Duodenal mucosa (tissue), 2 donors: ENCODE measurements at regions not wholly inside any gene's neighbourhood (a gene's known extent, or its start where the extent isn't known, plus 50 kb on each side); places are given as distances from the start of the nearest gene placed in this dataset.

Source experiments
- H3K27ac ChIP-seq: one replicate; pipeline ENCODE4 v1.7.0; 2013; ENCODE audit warnings: low read depth, low read length
- H3K27me3 ChIP-seq, 2 donors: one replicate each; pipeline ENCODE4 v1.7.0; 2013; ENCODE audit warnings: low read length in 2 of 2, control low read depth in 1 of 2; ENCODE audit not compliant: insufficient read depth in 2 of 2, control insufficient read depth in 1 of 2
- H3K36me3 ChIP-seq, 2 donors: one replicate each; pipeline ENCODE4 v1.7.0; 2013; ENCODE audit warnings: low read length in 2 of 2, control low read depth in 1 of 2; ENCODE audit not compliant: insufficient read depth in 2 of 2, control insufficient read depth in 1 of 2
- H3K4me1 ChIP-seq, 2 donors: one replicate each; pipeline ENCODE4 v1.7.0; 2013; ENCODE audit warnings: low read length in 2 of 2, control low read depth in 1 of 2; ENCODE audit not compliant: insufficient read depth in 2 of 2, control insufficient read depth in 1 of 2
- H3K4me3 ChIP-seq, 2 donors: one replicate each; pipeline ENCODE4 v1.7.0; 2013; ENCODE audit warnings: low read length in 2 of 2, low read depth in 1 of 2
- H3K9ac ChIP-seq, 2 donors: one replicate each; pipeline ENCODE4 v1.7.0; 2013; ENCODE audit warnings: low read length in 2 of 2, low read depth in 1 of 2
- H3K9me3 ChIP-seq, 2 donors: one replicate each; pipeline ENCODE4 v1.7.0; 2013; ENCODE audit warnings: low read length in 2 of 2, control low read depth in 1 of 2; ENCODE audit not compliant: control insufficient read depth in 1 of 2

- Histone ChIP-seq H3K9me3 (no peaks in the 10 kb centered on the region), H3K9ac (no peak overlapping the region), H3K27ac (no peak overlapping the region), H3K27me3 (peaks cover 0 to 8% of the 10 kb centered on the region in 2 donors), H3K36me3 (no peaks in the 10 kb centered on the region), H3K4me3 (no peak overlapping the region), H3K4me1 (peaks cover 4 to 9% of the 10 kb centered on the region in 2 donors)
Observed at GRCh38 chr6:165834613-165835259, 171.7 kb upstream of the PDE10A start.

- peaks cover 0 to 8% of the 10 kb centered on the region in 2 donors for H3K27me3 ChIP-seq
- H3K9ac ChIP-seq, result no peak overlapping the region
- no peak overlapping the region for H3K27ac ChIP-seq
- H3K9me3 ChIP-seq, result no peaks in the 10 kb centered on the region
- H3K4me1 ChIP-seq, result peaks cover 4 to 9% of the 10 kb centered on the region in 2 donors
- H3K4me3 ChIP-seq, result no peak overlapping the region
- no peaks in the 10 kb centered on the region for H3K36me3 ChIP-seq
Observed at GRCh38 chr6:165833355-165833754, 170.3 kb upstream of the PDE10A start.

GRCh38 chr6:165831812-165832510 lies 168.9 kb upstream of the PDE10A start:
- Histone ChIP-seq H3K36me3 (no peaks in the 10 kb centered on the region), H3K27ac (no peak overlapping the region), H3K9ac (no peak overlapping the region), H3K4me3 (no peak overlapping the region), H3K4me1 (peaks cover 4 to 9% of the 10 kb centered on the region in 2 donors), H3K9me3 (no peaks in the 10 kb centered on the region), H3K27me3 (peaks cover 0 to 8% of the 10 kb centered on the region in 2 donors)

- no peak overlapping the region for H3K9ac ChIP-seq
- H3K4me3 ChIP-seq, result no peak overlapping the region
- H3K27me3 ChIP-seq, result peaks cover 0 to 6% of the 10 kb centered on the region in 2 donors
- H3K9me3 ChIP-seq, result no peaks in the 10 kb centered on the region
- peaks cover 4 to 9% of the 10 kb centered on the region in 2 donors for H3K4me1 ChIP-seq
- H3K36me3 ChIP-seq, result no peaks in the 10 kb centered on the region
- no peak overlapping the region for H3K27ac ChIP-seq
Observed at GRCh38 chr6:165830761-165831160, 167.7 kb upstream of the PDE10A start.

GRCh38 chr6:165829376-165829775 lies 166.3 kb upstream of the PDE10A start:
- Histone ChIP-seq H3K36me3 (no peaks in the 10 kb centered on the region), H3K4me1 (peaks cover 0 to 3% of the 10 kb centered on the region in 2 donors), H3K9me3 (no peaks in the 10 kb centered on the region), H3K27ac (no peak overlapping the region), H3K9ac (no peak overlapping the region), H3K4me3 (no peak overlapping the region), H3K27me3 (peaks cover 0 to 4% of the 10 kb centered on the region in 2 donors)

- no peak overlapping the region for H3K4me3 ChIP-seq
- no peak overlapping the region for H3K9ac ChIP-seq
- no peaks in the 10 kb centered on the region for H3K9me3 ChIP-seq
- H3K36me3 ChIP-seq, result no peaks in the 10 kb centered on the region
- H3K4me1 ChIP-seq, result no peaks in the 10 kb centered on the region
- no peaks in the 10 kb centered on the region for H3K27me3 ChIP-seq
- no peak overlapping the region for H3K27ac ChIP-seq
Observed at GRCh38 chr6:165827190-165827518, 164.1 kb upstream of the PDE10A start.

- no peaks in the 10 kb centered on the region for H3K4me1 ChIP-seq
- H3K9me3 ChIP-seq, result no peaks in the 10 kb centered on the region
Observed at GRCh38 chr6:165826487-165827189, 163.6 kb upstream of the PDE10A start.

GRCh38 chr6:165825256-165825815 lies 162.3 kb upstream of the PDE10A start:
- Histone ChIP-seq H3K9ac (no peak overlapping the region), H3K27me3 (no peaks in the 10 kb centered on the region), H3K9me3 (no peaks in the 10 kb centered on the region), H3K36me3 (no peaks in the 10 kb centered on the region), H3K27ac (no peak overlapping the region), H3K4me1 (no peaks in the 10 kb centered on the region), H3K4me3 (no peak overlapping the region)

More at GRCh38 chr6:165826487-165827189, 163.6 kb upstream of the PDE10A start:
- Histone ChIP-seq H3K27me3 (no peaks in the 10 kb centered on the region), H3K9ac (no peak overlapping the region), H3K27ac (no peak overlapping the region), H3K36me3 (no peaks in the 10 kb centered on the region), H3K4me3 (no peak overlapping the region)

- Histone ChIP-seq H3K27me3 (peaks cover 9 to 10% of the 10 kb centered on the region in 2 donors), H3K27ac (no peak overlapping the region), H3K4me3 (no peak overlapping the region), H3K4me1 (peaks cover 0 to 3% of the 10 kb centered on the region in 2 donors), H3K9me3 (no peaks in the 10 kb centered on the region), H3K9ac (no peak overlapping the region), H3K36me3 (no peaks in the 10 kb centered on the region)
Observed at GRCh38 chr6:165823609-165824326, 160.7 kb upstream of the PDE10A start.
